ENCODE measurements at regions not wholly inside any gene's neighbourhood (a gene's known extent, or its start where the extent isn't known, plus 50 kb on each side); places are given as distances from the start of the nearest gene placed in this dataset.
"Not testable (repeated sequence)": the region's sequence is repeated elsewhere in the genome, so short reads cannot be mapped to it uniquely, and the experiment has no call there.

DNA sequence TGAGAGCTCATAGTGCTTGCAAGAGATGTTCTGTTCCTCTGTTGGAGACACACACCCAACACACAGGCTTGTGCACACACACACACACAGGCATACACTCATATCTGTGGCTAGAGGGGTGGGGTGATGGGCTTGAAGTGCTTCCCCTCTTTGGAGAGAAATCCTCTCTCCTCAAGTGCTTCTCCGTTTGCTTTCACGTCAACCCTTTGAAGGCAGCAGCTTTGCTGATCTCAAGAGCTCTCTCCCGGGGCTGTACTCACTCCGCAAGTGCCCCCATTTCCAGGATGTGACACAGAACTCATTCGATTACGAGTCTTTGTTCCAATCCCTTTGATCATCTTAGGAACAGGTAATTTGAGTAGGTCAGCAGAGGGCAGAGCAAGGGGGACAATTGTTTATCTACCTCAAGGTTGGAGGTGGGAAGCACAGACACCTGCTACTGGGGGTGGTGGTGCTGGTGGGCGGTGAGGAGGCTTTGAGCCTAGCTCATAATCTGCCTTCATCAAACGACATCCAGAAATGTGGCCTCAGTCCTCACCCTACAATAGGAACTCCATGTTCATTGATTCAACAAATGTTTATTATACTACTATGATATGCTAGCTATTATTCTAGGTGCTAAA is 529.8 kb upstream of the CADM1 start:
- no peaks in the 10 kb centered on the region for H3K4me1 Mint-ChIP-seq
- no peaks in the 10 kb centered on the region for H3K27me3 Mint-ChIP-seq
- POLR2A ChIA-PET, result no interaction called here
- H3K9me3 Mint-ChIP-seq, result peaks cover 4% of the 10 kb centered on the region
- CTCF ChIA-PET, result interaction anchor here (0.9 kb wide), 1 partner anchor 10 kb away, joined by 3 read pairs; no protein-coding TSS in a partner anchor
- no peak overlapping the region for H3K4me3 Mint-ChIP-seq
- H3K36me3 Mint-ChIP-seq (ENCODE audit: low read depth), result no peaks in the 10 kb centered on the region
- no peak for DNase-seq
- H3K27ac Mint-ChIP-seq, result no peak overlapping the region

DNA sequence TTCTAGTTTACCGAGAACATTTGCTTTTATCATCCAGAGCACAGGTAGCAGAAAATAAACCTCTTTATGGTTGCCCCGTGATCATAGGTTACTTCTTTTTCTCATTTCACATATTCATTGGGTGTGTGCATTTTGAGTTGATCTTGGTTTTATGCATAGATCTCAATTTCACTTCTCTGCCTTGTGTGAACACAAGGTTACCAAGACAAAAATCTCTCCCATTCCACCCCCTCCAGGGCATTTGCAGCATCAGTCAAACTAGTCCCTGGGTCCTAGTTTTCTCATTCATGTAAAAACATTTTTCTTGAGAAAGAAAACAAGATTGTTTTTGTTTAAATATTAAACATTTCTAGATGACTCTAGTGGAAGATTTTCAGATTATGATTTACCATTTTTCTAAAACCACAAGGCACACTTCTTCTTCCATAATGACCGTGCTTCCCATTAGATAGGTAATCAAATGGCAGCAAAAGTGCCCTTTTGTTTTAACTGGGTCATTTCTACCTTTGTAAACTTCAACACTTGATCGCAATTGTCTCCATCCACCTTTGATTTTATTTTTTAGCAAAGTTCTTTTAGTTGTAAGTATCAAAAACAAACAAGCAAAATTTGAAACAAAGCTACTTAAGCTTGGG is 526.6 kb upstream of the CADM1 start:
- Mint-ChIP-seq H3K9me3 (peaks cover 4% of the 10 kb centered on the region), H3K4me1 (no peaks in the 10 kb centered on the region), H3K4me3 (no peak overlapping the region), H3K36me3 (ENCODE audit: low read depth) (no peaks in the 10 kb centered on the region), H3K27ac (no peak overlapping the region), H3K27me3 (no peaks in the 10 kb centered on the region)
- ChIA-PET CTCF (no interaction called here), POLR2A (no interaction called here)
- no peak for DNase-seq

DNA sequence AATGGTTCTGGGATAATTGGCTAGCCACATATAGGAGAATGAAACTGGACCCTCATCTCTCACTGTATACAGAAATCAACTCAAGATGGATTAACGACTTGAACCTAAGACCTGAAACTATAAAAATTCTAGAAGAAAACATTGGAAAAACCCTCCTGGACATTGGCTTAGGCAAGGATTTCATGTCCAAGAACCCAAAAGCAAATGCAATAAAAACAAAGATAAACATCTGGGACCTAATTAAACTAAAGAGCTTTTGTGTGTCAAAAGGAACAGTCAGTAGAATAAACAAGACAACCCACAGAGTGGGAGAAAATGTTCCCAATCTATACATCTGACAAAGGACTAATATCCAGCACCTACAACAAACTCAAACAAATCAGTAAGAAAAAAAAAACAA is 524.3 kb upstream of the CADM1 start:
- H3K36me3 Mint-ChIP-seq (ENCODE audit: low read depth); CTCF ChIA-PET; POLR2A ChIA-PET; H3K9me3 Mint-ChIP-seq; H3K27me3 Mint-ChIP-seq; H3K27ac Mint-ChIP-seq; H3K4me3 Mint-ChIP-seq; H3K4me1 Mint-ChIP-seq; DNase-seq: not testable (repeated sequence)

DNA sequence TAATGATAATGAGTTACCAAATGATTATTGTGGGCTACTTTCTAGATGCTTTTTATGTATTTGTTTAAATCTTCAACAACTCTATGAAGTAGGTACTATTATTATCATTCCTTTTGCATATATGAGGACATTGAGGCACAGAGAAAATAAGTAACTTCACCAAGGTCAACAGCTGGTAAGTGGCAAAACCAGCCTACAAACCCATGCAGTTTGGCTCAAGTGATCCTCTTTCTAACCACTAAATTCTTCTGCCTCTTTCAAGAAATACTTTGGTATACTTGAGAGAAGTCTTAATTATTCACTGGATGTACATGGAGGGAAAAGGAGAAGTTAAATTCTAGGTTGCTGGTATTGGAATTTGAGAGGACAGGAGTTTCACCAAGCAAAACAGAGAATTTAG is 495.2 kb upstream of the CADM1 start:
- no peak overlapping the region for H3K4me3 Mint-ChIP-seq
- no peaks in the 10 kb centered on the region for H3K9me3 Mint-ChIP-seq
- ChIA-PET CTCF (no interaction called here), POLR2A (no interaction called here)
- peaks cover 2% of the 10 kb centered on the region for H3K27me3 Mint-ChIP-seq
- H3K4me1 Mint-ChIP-seq, result no peaks in the 10 kb centered on the region
- no peaks in the 10 kb centered on the region for H3K36me3 Mint-ChIP-seq (ENCODE audit: low read depth)
- no peak for DNase-seq
- no peak overlapping the region for H3K27ac Mint-ChIP-seq

DNA sequence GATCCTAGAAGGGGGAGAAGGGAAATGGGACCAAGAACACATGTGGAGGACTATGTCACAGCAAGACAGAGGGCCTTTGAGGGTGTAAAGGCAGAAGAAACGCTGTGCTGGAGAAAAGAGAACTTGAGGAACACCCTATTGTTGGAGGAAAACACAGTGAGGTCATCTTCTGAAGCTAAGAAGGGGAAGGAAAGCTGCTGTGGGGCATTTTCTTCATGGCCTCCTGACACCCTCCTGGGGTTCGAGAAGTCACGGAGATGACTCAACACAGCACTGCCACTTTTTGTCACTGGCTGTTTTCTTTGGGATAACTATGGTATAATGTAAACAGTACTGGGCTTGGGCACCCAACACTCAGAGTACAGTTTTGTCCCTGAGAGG is 492.6 kb upstream of the CADM1 start:
- Mint-ChIP-seq H3K27ac (no peak overlapping the region), H3K4me1 (no peaks in the 10 kb centered on the region), H3K4me3 (no peak overlapping the region), H3K36me3 (ENCODE audit: low read depth) (no peaks in the 10 kb centered on the region), H3K9me3 (no peaks in the 10 kb centered on the region), H3K27me3 (peaks cover under 1% of the 10 kb centered on the region)
- no peak for DNase-seq
- CTCF ChIA-PET, result interaction anchor here (0.6 kb wide), 1 partner anchor 164 kb away, joined by 3 read pairs; no protein-coding TSS in a partner anchor
- POLR2A ChIA-PET, result no interaction called here

DNA sequence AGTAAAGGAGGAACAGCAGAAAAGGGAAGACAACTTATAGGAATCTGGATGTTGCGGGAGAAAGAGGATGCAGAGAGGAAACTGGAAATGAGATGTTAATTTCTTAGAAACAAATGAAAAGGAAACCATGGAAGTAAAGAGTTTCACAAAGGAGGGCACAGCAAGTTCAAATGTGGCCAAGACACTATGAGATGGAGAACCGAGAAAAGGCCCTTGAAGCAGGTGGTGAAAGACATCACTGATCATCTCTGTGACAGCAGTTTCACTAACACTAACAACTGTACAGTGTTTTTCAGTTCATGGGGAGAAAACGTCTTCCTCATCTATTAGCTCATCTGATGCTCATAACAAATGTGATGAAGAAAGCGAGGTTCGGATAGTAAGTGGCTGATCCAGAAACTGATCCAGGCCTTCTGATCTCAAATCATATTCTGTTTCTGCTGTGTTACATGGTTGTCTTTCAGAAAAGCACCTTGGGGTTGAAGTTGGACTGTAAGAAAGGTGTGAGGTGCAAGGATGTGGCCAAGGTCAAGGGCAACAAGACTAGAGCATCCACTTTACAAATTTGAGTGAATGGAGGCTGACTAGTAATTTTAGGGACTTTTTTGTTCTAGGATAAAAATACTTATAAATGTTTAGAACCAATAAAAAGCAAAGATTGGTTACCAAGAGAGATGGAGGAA is 492.1 kb upstream of the CADM1 start:
- Mint-ChIP-seq H3K4me1 (no peaks in the 10 kb centered on the region), H3K9me3 (no peaks in the 10 kb centered on the region), H3K27me3 (no peaks in the 10 kb centered on the region), H3K27ac (no peak overlapping the region), H3K4me3 (no peak overlapping the region), H3K36me3 (ENCODE audit: low read depth) (no peaks in the 10 kb centered on the region)
- POLR2A ChIA-PET, result no interaction called here
- CTCF ChIA-PET, result interaction anchor here (0.6 kb wide), 1 partner anchor 164 kb away, joined by 3 read pairs; no protein-coding TSS in a partner anchor
- DNase-seq, result no peak

DNA sequence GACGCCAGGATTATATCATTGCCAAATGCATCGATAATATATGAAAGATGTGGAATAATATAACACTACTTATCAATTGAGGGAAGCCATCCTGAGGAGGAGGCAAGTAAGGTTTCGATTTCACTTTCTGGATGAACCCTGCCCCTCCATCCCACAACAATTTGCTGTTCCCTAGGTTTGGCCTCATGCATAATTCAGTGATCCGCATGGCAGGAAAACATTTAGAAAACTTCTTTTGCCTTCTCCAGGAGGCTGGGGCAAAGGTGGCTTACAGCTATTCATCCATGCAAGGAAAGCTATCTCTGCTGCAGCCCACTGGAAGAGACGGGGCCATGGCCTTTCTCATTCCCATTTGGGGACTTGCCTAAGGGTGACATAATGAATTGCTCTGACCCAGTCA is 489.4 kb upstream of the CADM1 start:
- ChIA-PET POLR2A (no interaction called here), CTCF (no interaction called here)
- H3K36me3 Mint-ChIP-seq (ENCODE audit: low read depth), result no peaks in the 10 kb centered on the region
- H3K9me3 Mint-ChIP-seq, result no peaks in the 10 kb centered on the region
- no peak overlapping the region for H3K27ac Mint-ChIP-seq
- H3K4me3 Mint-ChIP-seq, result no peak overlapping the region
- no peaks in the 10 kb centered on the region for H3K27me3 Mint-ChIP-seq
- no peaks in the 10 kb centered on the region for H3K4me1 Mint-ChIP-seq
- no peak for DNase-seq

DNA sequence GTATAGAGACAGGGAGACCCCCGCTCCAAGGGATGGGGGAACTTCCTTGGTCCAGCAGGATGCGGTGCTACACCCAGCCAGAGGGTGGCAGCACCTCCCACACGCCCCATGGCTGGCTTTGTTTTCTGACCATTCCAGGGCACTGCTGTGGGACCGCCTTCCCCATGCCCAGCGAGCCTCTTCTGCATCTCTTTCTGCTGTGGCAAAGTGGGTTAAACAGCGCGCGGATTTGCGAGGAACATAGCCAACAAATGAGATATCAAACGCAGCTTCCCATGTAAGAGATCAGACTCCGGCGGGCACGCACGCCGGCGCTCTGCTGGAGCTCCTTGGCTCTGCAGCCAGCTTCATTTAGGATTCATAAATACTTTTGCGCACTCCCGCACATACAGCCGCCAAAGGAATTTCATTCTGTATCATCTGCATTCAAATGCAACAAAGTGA is 485.8 kb upstream of the CADM1 start:
- ChIA-PET POLR2A (no interaction called here), CTCF (interaction anchor here (0.6 kb wide), 1 partner anchor 87 kb away, joined by 3 read pairs; no protein-coding TSS in a partner anchor)
- no peak overlapping the region for H3K27ac Mint-ChIP-seq
- no peak for DNase-seq
- H3K4me1 Mint-ChIP-seq, result no peaks in the 10 kb centered on the region
- no peaks in the 10 kb centered on the region for H3K36me3 Mint-ChIP-seq (ENCODE audit: low read depth)
- no peaks in the 10 kb centered on the region for H3K27me3 Mint-ChIP-seq
- H3K9me3 Mint-ChIP-seq, result no peaks in the 10 kb centered on the region
- no peak overlapping the region for H3K4me3 Mint-ChIP-seq

DNA sequence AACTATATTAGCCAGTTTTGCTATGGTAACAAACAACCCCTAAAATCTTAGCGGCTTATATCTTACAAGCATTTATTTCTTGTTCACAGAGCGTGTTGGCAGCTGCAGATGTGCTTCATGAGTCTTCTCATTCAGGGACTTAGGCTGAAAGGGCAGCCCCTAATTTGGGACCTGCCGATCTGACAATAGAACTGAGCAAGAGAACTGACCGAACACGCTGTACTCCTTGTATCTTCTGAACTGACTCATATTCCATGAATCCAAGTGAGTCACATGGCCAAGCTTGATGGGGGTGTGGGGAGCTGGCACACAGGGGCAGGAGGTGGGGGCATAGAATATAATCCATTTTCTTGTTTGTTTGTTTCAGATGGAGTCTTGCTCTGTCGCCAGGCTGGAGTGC is 481.7 kb upstream of the CADM1 start:
- CTCF ChIA-PET, result no interaction called here
- no peaks in the 10 kb centered on the region for H3K36me3 Mint-ChIP-seq (ENCODE audit: low read depth)
- no peak for DNase-seq
- H3K9me3 Mint-ChIP-seq, result no peaks in the 10 kb centered on the region
- POLR2A ChIA-PET, result no interaction called here
- no peak overlapping the region for H3K27ac Mint-ChIP-seq
- no peaks in the 10 kb centered on the region for H3K4me1 Mint-ChIP-seq
- H3K4me3 Mint-ChIP-seq, result no peak overlapping the region
- H3K27me3 Mint-ChIP-seq, result no peaks in the 10 kb centered on the region

DNA sequence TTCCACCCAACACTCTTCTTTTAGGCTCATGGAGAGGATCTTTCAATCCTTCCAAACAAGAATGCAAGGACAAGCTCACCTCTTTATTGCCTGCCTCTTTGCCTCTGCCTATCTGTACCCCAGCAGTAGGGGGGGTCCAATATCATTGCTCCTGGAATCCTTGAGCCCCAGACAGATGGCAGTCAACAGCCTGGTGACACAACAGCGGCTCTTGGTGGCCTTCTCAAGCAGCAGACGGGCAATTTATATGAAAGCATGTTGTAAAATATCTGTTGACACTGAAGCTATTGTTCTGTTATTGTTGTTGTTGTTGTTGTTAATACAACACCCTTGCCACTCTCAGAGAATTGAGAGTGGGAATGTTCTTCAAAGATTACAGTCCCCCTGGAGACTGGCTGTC is 480.0 kb upstream of the CADM1 start:
- no peaks in the 10 kb centered on the region for H3K36me3 Mint-ChIP-seq (ENCODE audit: low read depth)
- no peaks in the 10 kb centered on the region for H3K9me3 Mint-ChIP-seq
- DNase-seq, result no peak
- H3K27me3 Mint-ChIP-seq, result no peaks in the 10 kb centered on the region
- ChIA-PET POLR2A (no interaction called here), CTCF (no interaction called here)
- H3K27ac Mint-ChIP-seq, result no peak overlapping the region
- no peaks in the 10 kb centered on the region for H3K4me1 Mint-ChIP-seq
- no peak overlapping the region for H3K4me3 Mint-ChIP-seq

DNA sequence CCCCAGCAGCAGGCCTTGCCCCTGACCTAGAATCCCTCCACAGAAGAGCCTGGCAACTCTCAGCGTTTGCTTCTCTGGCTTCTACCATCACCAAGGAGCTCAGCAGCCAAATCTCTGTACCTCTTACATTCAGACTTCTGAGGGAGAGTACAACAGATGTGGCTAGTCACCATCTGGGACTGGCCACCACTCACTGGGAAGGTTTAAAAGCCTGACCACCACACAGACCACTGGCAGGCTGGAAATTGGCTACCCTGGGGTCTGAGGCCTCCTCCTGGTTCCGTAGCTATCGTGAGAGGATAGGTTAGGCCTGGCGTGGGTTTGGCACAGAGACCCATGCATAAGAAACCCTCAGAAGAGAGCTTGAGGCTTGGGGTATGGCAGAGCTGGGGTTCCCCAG is 478.5 kb upstream of the CADM1 start:
- Mint-ChIP-seq H3K27ac (no peak overlapping the region), H3K9me3 (no peaks in the 10 kb centered on the region), H3K36me3 (ENCODE audit: low read depth) (no peaks in the 10 kb centered on the region), H3K4me3 (no peak overlapping the region), H3K27me3 (no peaks in the 10 kb centered on the region), H3K4me1 (no peaks in the 10 kb centered on the region)
- POLR2A ChIA-PET, result no interaction called here
- CTCF ChIA-PET, result interaction anchor here (1.2 kb wide), 1 partner anchor 9 kb away, joined by 3 read pairs; no protein-coding TSS in a partner anchor
- DNase-seq, result no peak

DNA sequence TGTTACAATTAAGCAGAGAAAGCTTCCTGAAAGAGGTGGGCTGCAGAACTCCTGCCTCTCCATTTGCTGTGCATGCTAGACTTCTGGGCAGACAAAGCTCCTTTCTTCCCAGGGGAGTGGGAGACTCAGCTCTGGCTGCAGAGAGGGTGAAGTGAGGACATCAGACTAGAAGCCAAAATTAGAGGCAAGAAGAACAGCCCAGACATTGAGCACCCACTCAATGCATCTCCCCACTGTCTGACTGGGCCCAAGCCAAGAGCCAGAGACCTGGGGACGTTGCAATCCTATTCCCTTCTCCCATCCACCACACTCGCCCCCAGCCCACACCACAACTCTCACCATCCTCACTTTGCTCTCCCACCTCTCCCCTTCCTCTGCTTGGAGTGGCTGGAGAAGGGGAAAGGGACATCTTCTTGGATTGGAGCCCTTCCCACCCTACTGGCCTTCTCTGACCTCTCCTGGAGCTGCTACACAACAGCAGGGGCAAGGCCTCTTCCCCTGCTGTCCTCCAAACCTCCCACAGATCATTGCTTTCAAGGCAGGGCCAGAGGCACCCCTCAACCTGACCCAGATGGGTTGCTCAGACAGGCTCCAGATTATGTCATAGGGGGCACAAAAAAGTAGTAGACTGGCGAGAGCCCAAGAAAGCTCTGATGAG is 477.7 kb upstream of the CADM1 start:
- Mint-ChIP-seq H3K27ac (no peak overlapping the region), H3K36me3 (ENCODE audit: low read depth) (no peaks in the 10 kb centered on the region), H3K4me3 (no peak overlapping the region), H3K9me3 (no peaks in the 10 kb centered on the region), H3K4me1 (no peaks in the 10 kb centered on the region), H3K27me3 (peaks cover 3% of the 10 kb centered on the region)
- CTCF ChIA-PET, result interaction anchor here (1.2 kb wide), 1 partner anchor 9 kb away, joined by 3 read pairs; no protein-coding TSS in a partner anchor
- POLR2A ChIA-PET, result no interaction called here
- DNase-seq, result no peak

DNA sequence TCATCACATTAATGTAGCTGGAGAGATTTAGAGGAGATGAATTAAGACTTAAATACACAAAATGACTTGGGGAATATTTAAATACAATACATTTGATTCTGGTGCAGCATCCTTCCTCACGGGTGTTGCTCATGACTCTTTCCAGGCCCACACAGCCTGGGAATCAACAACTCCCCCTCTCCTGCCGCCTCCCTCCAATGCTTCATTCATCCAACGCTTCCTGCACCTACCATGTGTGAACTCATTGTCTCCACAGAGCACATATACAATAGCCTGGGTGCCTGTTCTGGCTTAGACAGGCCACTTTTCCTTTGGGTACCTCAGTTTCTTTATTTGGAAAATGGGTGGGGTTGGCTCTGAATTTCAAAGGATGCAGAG is 476.9 kb upstream of the CADM1 start:
- CTCF ChIA-PET, result no interaction called here
- H3K36me3 Mint-ChIP-seq (ENCODE audit: low read depth), result no peaks in the 10 kb centered on the region
- H3K4me3 Mint-ChIP-seq, result no peak overlapping the region
- H3K9me3 Mint-ChIP-seq, result no peaks in the 10 kb centered on the region
- peaks cover 7% of the 10 kb centered on the region for H3K27me3 Mint-ChIP-seq
- H3K27ac Mint-ChIP-seq, result no peak overlapping the region
- no peak for DNase-seq
- H3K4me1 Mint-ChIP-seq, result no peaks in the 10 kb centered on the region
- POLR2A ChIA-PET, result no interaction called here

Measured in activated CD4-positive, alpha-beta T cell treated with anti-CD3 and anti-CD28 coated beads, Interleukin-2, amount 10 ng/mL, durations not matched to agents 7 days and 5 days (primary cell).